ENCODE measurements at regions not wholly inside any gene's neighbourhood (a gene's known extent, or its start where the extent isn't known, plus 50 kb on each side); places are given as distances from the start of the nearest gene placed in this dataset.

DNA sequence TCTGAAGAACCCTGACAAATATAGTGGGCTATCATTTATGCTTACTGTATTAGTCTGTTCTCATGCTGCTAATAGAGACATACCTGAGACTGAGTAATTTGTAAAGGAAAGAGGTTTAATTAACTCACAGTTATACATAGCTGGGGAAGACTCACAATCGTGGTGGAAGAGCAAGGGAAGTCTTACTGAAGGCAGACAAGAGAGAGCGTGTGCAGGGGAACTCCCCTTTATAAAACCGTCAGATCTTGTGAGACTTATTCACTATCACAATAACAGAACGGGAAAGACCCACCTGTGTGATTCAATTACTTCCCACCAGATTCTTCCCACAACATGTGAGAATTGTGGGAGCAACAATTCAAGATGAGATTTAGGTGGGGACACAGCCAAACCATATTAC lies 526.8 kb upstream of the GOT2 start:
- TF ChIP-seq, protein P1, sequence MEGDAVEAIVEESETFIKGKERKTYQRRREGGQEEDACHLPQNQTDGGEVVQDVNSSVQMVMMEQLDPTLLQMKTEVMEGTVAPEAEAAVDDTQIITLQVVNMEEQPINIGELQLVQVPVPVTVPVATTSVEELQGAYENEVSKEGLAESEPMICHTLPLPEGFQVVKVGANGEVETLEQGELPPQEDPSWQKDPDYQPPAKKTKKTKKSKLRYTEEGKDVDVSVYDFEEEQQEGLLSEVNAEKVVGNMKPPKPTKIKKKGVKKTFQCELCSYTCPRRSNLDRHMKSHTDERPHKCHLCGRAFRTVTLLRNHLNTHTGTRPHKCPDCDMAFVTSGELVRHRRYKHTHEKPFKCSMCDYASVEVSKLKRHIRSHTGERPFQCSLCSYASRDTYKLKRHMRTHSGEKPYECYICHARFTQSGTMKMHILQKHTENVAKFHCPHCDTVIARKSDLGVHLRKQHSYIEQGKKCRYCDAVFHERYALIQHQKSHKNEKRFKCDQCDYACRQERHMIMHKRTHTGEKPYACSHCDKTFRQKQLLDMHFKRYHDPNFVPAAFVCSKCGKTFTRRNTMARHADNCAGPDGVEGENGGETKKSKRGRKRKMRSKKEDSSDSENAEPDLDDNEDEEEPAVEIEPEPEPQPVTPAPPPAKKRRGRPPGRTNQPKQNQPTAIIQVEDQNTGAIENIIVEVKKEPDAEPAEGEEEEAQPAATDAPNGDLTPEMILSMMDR (IDR thresholded peaks at IDR 0.05; ENCODE audit: insufficient read depth, low read length, poor library complexity, severe bottlenecking), result no peak
- no peak for TF ChIP-seq EZH2phosphoT487 (conservative IDR thresholded peaks at IDR 0.05; ENCODE audit: low read length)

All from SU-DHL-6 (cell line).